ENCODE measurements at regions not wholly inside any gene's neighbourhood (a gene's known extent, or its start where the extent isn't known, plus 50 kb on each side); places are given as distances from the start of the nearest gene placed in this dataset.

GRCh38 chr2:219777388-219777787, 150.0 kb downstream of the SLC4A3 start:
- H3K4me3 ChIP-seq (ENCODE audit: low read length) = no peak overlapping the region
- H3K27me3 ChIP-seq (ENCODE audit: insufficient read depth, low read length) = no peaks in the 10 kb centered on the region
- no peak overlapping the region for H3K27ac ChIP-seq (ENCODE audit: low read length)
- H3K4me1 ChIP-seq (ENCODE audit: insufficient read depth, low read length) = no peaks in the 10 kb centered on the region
- no peak overlapping the region for H3K9ac ChIP-seq (ENCODE audit: low read depth, low read length)
- no peaks in the 10 kb centered on the region for H3K36me3 ChIP-seq (ENCODE audit: insufficient read depth, low read depth, low read length)
- no peaks in the 10 kb centered on the region for H3K9me3 ChIP-seq (ENCODE audit: insufficient read depth, low read depth, low read length)

DNA sequence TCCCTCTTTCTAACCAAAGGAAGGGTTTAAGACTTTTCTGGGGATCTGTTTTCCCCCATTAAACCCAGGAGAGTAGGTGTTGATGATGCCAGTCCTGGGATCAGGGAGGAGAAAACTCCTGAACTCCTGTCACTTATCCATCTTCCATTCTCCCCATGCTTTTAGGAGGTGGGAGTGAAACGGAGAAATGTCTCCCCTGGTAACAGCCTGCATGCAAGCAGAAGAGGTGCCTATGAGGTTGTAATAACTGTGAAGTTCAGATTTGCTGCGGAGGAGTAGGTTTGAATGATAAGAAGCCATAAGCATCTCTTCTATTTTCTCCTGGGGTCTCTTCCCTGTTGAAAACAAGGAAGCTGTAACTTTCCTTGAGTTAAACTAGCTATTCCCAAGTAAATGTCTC, 150.8 kb downstream of the SLC4A3 start:
- no peaks in the 10 kb centered on the region for H3K4me1 ChIP-seq (ENCODE audit: insufficient read depth, low read length)
- no peaks in the 10 kb centered on the region for H3K36me3 ChIP-seq (ENCODE audit: insufficient read depth, low read depth, low read length)
- no peaks in the 10 kb centered on the region for H3K9me3 ChIP-seq (ENCODE audit: insufficient read depth, low read depth, low read length)
- no peaks in the 10 kb centered on the region for H3K27me3 ChIP-seq (ENCODE audit: insufficient read depth, low read length)
- no peak overlapping the region for H3K9ac ChIP-seq (ENCODE audit: low read depth, low read length)
- no peak overlapping the region for H3K27ac ChIP-seq (ENCODE audit: low read length)
- H3K4me3 ChIP-seq (ENCODE audit: low read length) = no peak overlapping the region

GRCh38 chr2:219782737-219783348, 155.4 kb downstream of the SLC4A3 start:
- Histone ChIP-seq H3K36me3 (ENCODE audit: insufficient read depth, low read depth, low read length) (no peaks in the 10 kb centered on the region), H3K9me3 (ENCODE audit: insufficient read depth, low read depth, low read length) (no peaks in the 10 kb centered on the region), H3K4me1 (ENCODE audit: insufficient read depth, low read length) (no peaks in the 10 kb centered on the region), H3K9ac (ENCODE audit: low read depth, low read length) (no peak overlapping the region), H3K27ac (ENCODE audit: low read length) (no peak overlapping the region), H3K4me3 (ENCODE audit: low read length) (no peak overlapping the region), H3K27me3 (ENCODE audit: insufficient read depth, low read length) (no peaks in the 10 kb centered on the region)

GRCh38 chr2:219783359-219783975, 156.0 kb downstream of the SLC4A3 start:
- H3K9me3 ChIP-seq (ENCODE audit: insufficient read depth, low read depth, low read length) = no peaks in the 10 kb centered on the region
- no peak overlapping the region for H3K9ac ChIP-seq (ENCODE audit: low read depth, low read length)
- H3K27me3 ChIP-seq (ENCODE audit: insufficient read depth, low read length) = no peaks in the 10 kb centered on the region
- H3K4me3 ChIP-seq (ENCODE audit: low read length) = no peak overlapping the region
- H3K36me3 ChIP-seq (ENCODE audit: insufficient read depth, low read depth, low read length) = no peaks in the 10 kb centered on the region
- H3K4me1 ChIP-seq (ENCODE audit: insufficient read depth, low read length) = no peaks in the 10 kb centered on the region
- no peak overlapping the region for H3K27ac ChIP-seq (ENCODE audit: low read length)

DNA sequence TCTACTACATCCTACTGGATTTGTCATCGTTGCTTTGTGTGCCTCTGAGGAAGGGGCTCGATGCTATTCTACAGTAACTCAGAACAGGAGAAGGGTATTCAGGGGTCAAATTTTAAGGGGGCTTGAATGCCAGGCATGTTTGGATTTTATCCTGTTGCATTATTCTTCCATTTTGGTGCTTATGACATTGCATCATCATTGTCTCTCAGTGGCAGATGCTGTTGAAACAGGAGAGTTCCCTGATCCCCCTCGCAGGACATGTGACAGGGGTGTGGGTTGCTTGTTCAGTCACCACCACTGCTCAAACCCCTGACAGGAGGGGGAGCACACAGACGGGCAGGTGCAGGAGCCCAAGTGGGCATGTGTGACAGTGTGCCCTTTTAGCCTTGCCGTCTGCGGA, 156.7 kb downstream of the SLC4A3 start:
- no peaks in the 10 kb centered on the region for H3K9me3 ChIP-seq (ENCODE audit: insufficient read depth, low read depth, low read length)
- no peaks in the 10 kb centered on the region for H3K36me3 ChIP-seq (ENCODE audit: insufficient read depth, low read depth, low read length)
- H3K4me3 ChIP-seq (ENCODE audit: low read length) = no peak overlapping the region
- no peaks in the 10 kb centered on the region for H3K27me3 ChIP-seq (ENCODE audit: insufficient read depth, low read length)
- H3K4me1 ChIP-seq (ENCODE audit: insufficient read depth, low read length) = no peaks in the 10 kb centered on the region
- H3K9ac ChIP-seq (ENCODE audit: low read depth, low read length) = no peak overlapping the region
- no peak overlapping the region for H3K27ac ChIP-seq (ENCODE audit: low read length)

- H3K4me1 ChIP-seq (ENCODE audit: insufficient read depth, low read length) = no peaks in the 10 kb centered on the region
- H3K9ac ChIP-seq (ENCODE audit: low read depth, low read length) = no peak overlapping the region
- no peaks in the 10 kb centered on the region for H3K9me3 ChIP-seq (ENCODE audit: insufficient read depth, low read depth, low read length)
- no peak overlapping the region for H3K4me3 ChIP-seq (ENCODE audit: low read length)
- H3K27ac ChIP-seq (ENCODE audit: low read length) = no peak overlapping the region
- H3K36me3 ChIP-seq (ENCODE audit: insufficient read depth, low read depth, low read length) = no peaks in the 10 kb centered on the region
- no peaks in the 10 kb centered on the region for H3K27me3 ChIP-seq (ENCODE audit: insufficient read depth, low read length)
These were observed 162.0 kb downstream of the SLC4A3 start for GRCh38 chr2:219789476-219789875.

DNA sequence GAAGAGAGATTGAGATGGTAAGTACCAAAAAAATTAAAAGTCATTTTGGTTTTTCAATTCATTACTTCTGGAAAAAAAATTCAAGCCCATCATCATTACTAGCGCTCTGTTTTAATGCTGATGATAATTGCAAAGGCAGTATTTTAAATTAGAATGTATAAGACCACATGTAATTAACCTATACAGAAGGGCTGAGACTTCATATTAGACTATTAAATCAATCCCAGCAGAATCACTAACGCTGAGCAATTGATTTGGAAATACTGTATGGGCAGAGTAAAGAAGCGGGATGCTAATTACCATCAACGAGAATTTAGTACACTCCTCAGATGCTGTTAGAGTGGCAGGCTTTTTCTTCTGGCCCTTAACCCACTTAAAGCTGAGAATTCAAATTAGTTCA, 165.0 kb downstream of the SLC4A3 start:
- no peaks in the 10 kb centered on the region for H3K9me3 ChIP-seq (ENCODE audit: insufficient read depth, low read depth, low read length)
- H3K27me3 ChIP-seq (ENCODE audit: insufficient read depth, low read length) = no peaks in the 10 kb centered on the region
- H3K36me3 ChIP-seq (ENCODE audit: insufficient read depth, low read depth, low read length) = no peaks in the 10 kb centered on the region
- no peak overlapping the region for H3K27ac ChIP-seq (ENCODE audit: low read length)
- no peak overlapping the region for H3K4me3 ChIP-seq (ENCODE audit: low read length)
- no peak overlapping the region for H3K9ac ChIP-seq (ENCODE audit: low read depth, low read length)
- H3K4me1 ChIP-seq (ENCODE audit: insufficient read depth, low read length) = no peaks in the 10 kb centered on the region

DNA sequence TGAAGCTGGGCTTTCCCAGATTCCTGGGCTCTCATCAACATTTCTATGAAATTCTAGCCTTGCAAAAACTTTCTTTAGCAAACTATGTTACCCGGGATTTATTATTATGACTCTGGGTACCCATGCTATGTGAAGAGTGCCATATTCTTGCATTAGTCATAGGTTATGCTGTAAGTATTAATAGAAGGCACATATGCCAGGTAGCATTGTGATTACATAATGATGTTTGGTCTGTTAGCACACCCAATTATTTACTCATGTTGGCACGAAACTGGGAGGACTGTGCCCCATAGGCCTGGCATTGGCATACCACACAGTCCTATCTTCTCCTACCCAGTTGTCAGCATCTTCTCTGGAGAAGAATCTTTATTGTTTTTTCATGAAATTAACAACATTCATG, 171.0 kb downstream of the SLC4A3 start:
- H3K27me3 ChIP-seq (ENCODE audit: insufficient read depth, low read length) = no peaks in the 10 kb centered on the region
- H3K27ac ChIP-seq (ENCODE audit: low read length) = no peak overlapping the region
- no peak overlapping the region for H3K4me3 ChIP-seq (ENCODE audit: low read length)
- no peak overlapping the region for H3K9ac ChIP-seq (ENCODE audit: low read depth, low read length)
- no peaks in the 10 kb centered on the region for H3K36me3 ChIP-seq (ENCODE audit: insufficient read depth, low read depth, low read length)
- H3K9me3 ChIP-seq (ENCODE audit: insufficient read depth, low read depth, low read length) = no peaks in the 10 kb centered on the region
- no peaks in the 10 kb centered on the region for H3K4me1 ChIP-seq (ENCODE audit: insufficient read depth, low read length)

- Histone ChIP-seq H3K4me3 (ENCODE audit: low read length) (no peak overlapping the region), H3K9me3 (ENCODE audit: insufficient read depth, low read depth, low read length) (no peaks in the 10 kb centered on the region; the same call in 1 of the 2 replicates), H3K4me1 (ENCODE audit: insufficient read depth, low read length) (no peaks in the 10 kb centered on the region), H3K9ac (ENCODE audit: low read depth, low read length) (no peak overlapping the region), H3K27me3 (ENCODE audit: insufficient read depth, low read length) (no peaks in the 10 kb centered on the region), H3K27ac (ENCODE audit: low read length) (no peak overlapping the region), H3K36me3 (ENCODE audit: insufficient read depth, low read depth, low read length) (no peaks in the 10 kb centered on the region)
These were observed 175.9 kb downstream of the SLC4A3 start for GRCh38 chr2:219803294-219803693.

DNA sequence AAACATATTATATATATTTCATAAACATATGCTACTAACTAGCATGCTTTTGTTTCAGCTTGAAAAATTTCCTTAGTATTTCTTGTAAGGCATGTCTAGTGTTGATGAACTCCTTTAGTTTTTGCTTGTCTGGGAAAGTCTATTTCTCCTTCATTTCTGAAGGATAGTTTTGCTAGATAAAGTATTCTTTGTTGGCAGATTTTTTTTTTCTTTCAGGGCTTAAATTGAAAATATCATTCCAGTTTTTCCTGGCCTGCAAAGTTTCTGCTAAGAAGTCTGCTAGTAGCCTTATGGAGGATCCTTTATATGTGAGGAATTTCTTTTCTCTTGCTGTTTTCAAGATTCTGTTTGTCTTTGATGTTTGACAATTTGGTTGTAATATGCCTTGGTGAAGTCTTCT, 183.5 kb downstream of the SLC4A3 start:
- Histone ChIP-seq H3K4me3 (ENCODE audit: low read length) (no peak overlapping the region), H3K4me1 (ENCODE audit: insufficient read depth, low read length) (no peaks in the 10 kb centered on the region), H3K27ac (ENCODE audit: low read length) (no peak overlapping the region), H3K27me3 (ENCODE audit: insufficient read depth, low read length) (no peaks in the 10 kb centered on the region), H3K36me3 (ENCODE audit: insufficient read depth, low read depth, low read length) (no peaks in the 10 kb centered on the region), H3K9ac (ENCODE audit: low read depth, low read length) (no peak overlapping the region), H3K9me3 (ENCODE audit: insufficient read depth, low read depth, low read length) (peaks cover 7% of the 10 kb centered on the region)

GRCh38 chr2:219812672-219813071, 185.2 kb downstream of the SLC4A3 start:
- Histone ChIP-seq H3K9ac (ENCODE audit: low read depth, low read length) (no peak overlapping the region), H3K36me3 (ENCODE audit: insufficient read depth, low read depth, low read length) (no peaks in the 10 kb centered on the region), H3K27ac (ENCODE audit: low read length) (no peak overlapping the region), H3K4me3 (ENCODE audit: low read length) (no peak overlapping the region), H3K4me1 (ENCODE audit: insufficient read depth, low read length) (no peaks in the 10 kb centered on the region), H3K27me3 (ENCODE audit: insufficient read depth, low read length) (no peaks in the 10 kb centered on the region), H3K9me3 (ENCODE audit: insufficient read depth, low read depth, low read length) (peaks cover 7% of the 10 kb centered on the region; the same call in 1 of the 2 replicates)

DNA sequence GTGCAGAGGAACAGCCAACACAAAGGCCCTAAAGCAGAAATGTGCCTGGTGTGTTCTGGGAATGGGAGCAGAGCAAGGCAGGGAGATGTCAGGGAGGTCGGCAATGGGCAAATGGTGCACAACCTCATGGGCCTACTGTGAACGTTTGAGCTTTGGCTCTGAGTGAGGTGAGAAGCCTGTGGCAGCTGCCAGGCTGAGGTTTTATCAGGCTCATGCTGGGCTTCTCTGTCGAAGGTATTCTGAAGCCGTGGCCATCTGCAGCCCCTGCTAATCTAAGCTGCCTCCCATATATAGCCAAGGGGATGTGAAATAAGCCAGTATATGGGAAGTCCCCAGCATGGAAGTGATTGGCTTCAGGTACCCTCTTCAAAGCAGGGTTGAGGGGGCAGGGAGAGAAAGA, 193.3 kb downstream of the SLC4A3 start:
- Histone ChIP-seq H3K27ac (ENCODE audit: low read length) (no peak overlapping the region), H3K27me3 (ENCODE audit: insufficient read depth, low read length) (no peaks in the 10 kb centered on the region), H3K4me3 (ENCODE audit: low read length) (no peak overlapping the region), H3K4me1 (ENCODE audit: insufficient read depth, low read length) (no peaks in the 10 kb centered on the region), H3K36me3 (ENCODE audit: insufficient read depth, low read depth, low read length) (no peaks in the 10 kb centered on the region), H3K9me3 (ENCODE audit: insufficient read depth, low read depth, low read length) (peaks cover 8% of the 10 kb centered on the region; the same call in 1 of the 2 replicates), H3K9ac (ENCODE audit: low read depth, low read length) (no peak overlapping the region)
